Lung (tissue), 11 donors: ENCODE measurements at regions not wholly inside any gene's neighbourhood (a gene's known extent, or its start where the extent isn't known, plus 50 kb on each side); places are given as distances from the start of the nearest gene placed in this dataset.

Experiments
- ATAC-seq: fragments of 200-7000 bp; cut with Tn5 transposase; one replicate; pipeline ENCODE4 v1.9.1; 2020; ENCODE audit warnings: moderate number of reproducible peaks; ENCODE audit not compliant: insufficient read depth, low FRiP score
- DNase-seq, 3 donors: peaks; one replicate each; pipeline ENCODE4 v3.0.0-alpha.2; 2013 to 2017
- H3K27ac ChIP-seq, 2 donors: one replicate each; pipeline ENCODE4 v1.5.1; 2013; ENCODE audit warnings: mild to moderate bottlenecking in 2 of 2, moderate library complexity in 2 of 2, control low read depth in 1 of 2, inconsistent platforms in 1 of 2, low read depth in 1 of 2, low read length in 1 of 2
- H3K27me3 ChIP-seq, 3 donors: one replicate each; pipeline ENCODE4 v1.5.1; 2013; ENCODE audit warnings: low read length in 2 of 3; ENCODE audit not compliant: control insufficient read depth in 3 of 3, insufficient read depth in 3 of 3
- H3K36me3 ChIP-seq, 4 donors: one replicate each; pipeline ENCODE4 v1.5.1; 2013; ENCODE audit warnings: low read length in 4 of 4, mild to moderate bottlenecking in 1 of 4, moderate library complexity in 1 of 4; ENCODE audit not compliant: control insufficient read depth in 4 of 4, insufficient read depth in 4 of 4
- H3K4me1 ChIP-seq, 5 donors: one replicate each; pipeline ENCODE4 v1.5.1; 2013; ENCODE audit warnings: low read length in 5 of 5, mild to moderate bottlenecking in 2 of 5, moderate library complexity in 1 of 5; ENCODE audit not compliant: control insufficient read depth in 5 of 5, insufficient read depth in 5 of 5
- H3K4me3 ChIP-seq: one replicate; pipeline ENCODE4 v1.5.1; 2013; ENCODE audit warnings: mild to moderate bottlenecking, control low read depth, moderate library complexity
- H3K9ac ChIP-seq, 2 donors: one replicate each; pipeline ENCODE4 v1.5.1; 2013; ENCODE audit warnings: low read length in 2 of 2, control low read depth in 1 of 2; ENCODE audit not compliant: insufficient read depth in 1 of 2
- H3K9me3 ChIP-seq, 4 donors: one replicate each; pipeline ENCODE4 v1.5.1; 2013; ENCODE audit warnings: low read length in 3 of 4, mild to moderate bottlenecking in 1 of 4, moderate library complexity in 1 of 4; ENCODE audit not compliant: control insufficient read depth in 4 of 4, insufficient read depth in 3 of 4
- WGBS, 2 donors: extraction: QIAGEN DNeasy Blood & Tissue Kit; methylation state at CpG; one replicate each; pipeline ENCODE4 v1.1.7; 2013; 5-methylcytosine and 5-hydroxymethylcytosine counted together
- TF ChIP-seq, protein P1 (sequence below): IDR thresholded peaks from 2 replicates; pipeline ENCODE4 v1.5.1; 2012; ENCODE audit warnings: mild to moderate bottlenecking; ENCODE audit errors: control extremely low read depth, extremely low read depth
- donor health status: control.
- donor health status: control.
- donor health status: Bipolar disorder and iron deficiency.
- donor health status: healthy.
- donor health status: DM: yes; HTN: yes; CAD: no.

DNA sequence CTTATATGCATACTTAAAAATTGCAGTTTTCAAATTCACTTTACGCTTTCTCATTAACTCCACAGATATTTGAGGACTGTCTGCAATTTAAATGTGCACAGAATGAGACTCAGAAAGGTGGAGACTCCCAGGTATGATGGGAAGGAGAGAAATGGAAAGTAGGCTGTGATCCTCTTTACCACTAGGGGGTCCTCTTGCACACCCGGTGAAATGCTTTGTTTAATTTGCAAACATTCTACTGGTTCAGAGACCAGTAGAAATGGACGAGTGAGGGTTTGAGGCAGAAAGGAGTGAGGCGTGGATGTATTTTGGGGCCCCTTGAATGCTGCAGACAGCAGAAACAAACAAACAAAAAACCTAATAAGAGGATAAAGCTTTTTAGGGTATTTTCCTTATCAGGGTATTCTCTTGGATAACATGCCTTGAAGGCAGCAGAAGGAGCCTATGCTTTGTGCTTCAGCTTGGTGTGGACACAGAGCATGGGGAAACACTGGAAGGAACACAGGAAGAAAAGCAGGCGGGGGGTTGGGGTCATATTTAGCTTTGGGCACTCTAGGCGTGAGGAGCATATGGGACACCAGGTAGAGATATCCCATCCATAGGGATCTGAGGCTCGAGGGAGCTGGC lies 410.1 kb downstream of the DMRT2 start:
- H3K27me3 ChIP-seq: no peaks in the 10 kb centered on the region
- 54 to 56% methylated on average over 7 of the region's 7 CpGs for WGBS, 2 donors
- ATAC-seq: no peak
- no peaks in the 10 kb centered on the region for H3K36me3 ChIP-seq
- H3K4me1 ChIP-seq: peaks cover 0 to 2% (median 0%) of the 10 kb centered on the region in 5 donors
- TF ChIP-seq, protein P1, sequence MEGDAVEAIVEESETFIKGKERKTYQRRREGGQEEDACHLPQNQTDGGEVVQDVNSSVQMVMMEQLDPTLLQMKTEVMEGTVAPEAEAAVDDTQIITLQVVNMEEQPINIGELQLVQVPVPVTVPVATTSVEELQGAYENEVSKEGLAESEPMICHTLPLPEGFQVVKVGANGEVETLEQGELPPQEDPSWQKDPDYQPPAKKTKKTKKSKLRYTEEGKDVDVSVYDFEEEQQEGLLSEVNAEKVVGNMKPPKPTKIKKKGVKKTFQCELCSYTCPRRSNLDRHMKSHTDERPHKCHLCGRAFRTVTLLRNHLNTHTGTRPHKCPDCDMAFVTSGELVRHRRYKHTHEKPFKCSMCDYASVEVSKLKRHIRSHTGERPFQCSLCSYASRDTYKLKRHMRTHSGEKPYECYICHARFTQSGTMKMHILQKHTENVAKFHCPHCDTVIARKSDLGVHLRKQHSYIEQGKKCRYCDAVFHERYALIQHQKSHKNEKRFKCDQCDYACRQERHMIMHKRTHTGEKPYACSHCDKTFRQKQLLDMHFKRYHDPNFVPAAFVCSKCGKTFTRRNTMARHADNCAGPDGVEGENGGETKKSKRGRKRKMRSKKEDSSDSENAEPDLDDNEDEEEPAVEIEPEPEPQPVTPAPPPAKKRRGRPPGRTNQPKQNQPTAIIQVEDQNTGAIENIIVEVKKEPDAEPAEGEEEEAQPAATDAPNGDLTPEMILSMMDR: no peak
- peaks cover 0 to 4% (median 0%) of the 10 kb centered on the region in 4 donors for H3K9me3 ChIP-seq
- H3K4me3 ChIP-seq: no peak overlapping the region
- H3K9ac ChIP-seq: no peak overlapping the region
- peak in 1 of 3 donors; percentile 15 for DNase-seq
- no peak overlapping the region for H3K27ac ChIP-seq

DNA sequence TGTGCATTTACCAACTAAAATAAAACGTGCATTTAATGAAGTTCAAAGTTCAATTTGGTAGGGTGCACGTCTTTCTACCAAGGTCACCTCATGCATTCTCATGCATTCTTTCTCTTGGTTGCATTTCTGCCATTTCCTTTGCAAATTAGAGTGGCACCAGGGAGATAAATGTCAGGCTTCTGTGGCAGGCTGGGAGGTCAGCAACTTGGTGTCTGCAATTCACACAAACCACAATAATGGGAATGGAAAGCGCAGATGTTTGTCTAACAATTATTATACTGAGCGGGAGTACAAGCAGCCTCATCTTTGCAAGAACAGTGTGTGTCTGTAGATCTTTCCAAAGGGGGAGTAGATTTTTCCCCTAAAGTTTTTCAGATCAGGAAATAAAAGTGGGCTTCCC lies 411.7 kb downstream of the DMRT2 start:
- Histone ChIP-seq H3K4me3 (no peak overlapping the region), H3K27me3 (no peaks in the 10 kb centered on the region), H3K9me3 (peaks cover 0 to 6% (median 0%) of the 10 kb centered on the region in 4 donors), H3K36me3 (no peaks in the 10 kb centered on the region), H3K9ac (no peak overlapping the region), H3K27ac (no peak overlapping the region), H3K4me1 (peaks cover 0 to 3% (median 0%) of the 10 kb centered on the region in 5 donors)
- WGBS, 2 donors: 79 to 85% methylated on average over 4 of the region's 4 CpGs
- TF ChIP-seq, protein P1: no peak
- DNase-seq (no peak), ATAC-seq (no peak)

DNA sequence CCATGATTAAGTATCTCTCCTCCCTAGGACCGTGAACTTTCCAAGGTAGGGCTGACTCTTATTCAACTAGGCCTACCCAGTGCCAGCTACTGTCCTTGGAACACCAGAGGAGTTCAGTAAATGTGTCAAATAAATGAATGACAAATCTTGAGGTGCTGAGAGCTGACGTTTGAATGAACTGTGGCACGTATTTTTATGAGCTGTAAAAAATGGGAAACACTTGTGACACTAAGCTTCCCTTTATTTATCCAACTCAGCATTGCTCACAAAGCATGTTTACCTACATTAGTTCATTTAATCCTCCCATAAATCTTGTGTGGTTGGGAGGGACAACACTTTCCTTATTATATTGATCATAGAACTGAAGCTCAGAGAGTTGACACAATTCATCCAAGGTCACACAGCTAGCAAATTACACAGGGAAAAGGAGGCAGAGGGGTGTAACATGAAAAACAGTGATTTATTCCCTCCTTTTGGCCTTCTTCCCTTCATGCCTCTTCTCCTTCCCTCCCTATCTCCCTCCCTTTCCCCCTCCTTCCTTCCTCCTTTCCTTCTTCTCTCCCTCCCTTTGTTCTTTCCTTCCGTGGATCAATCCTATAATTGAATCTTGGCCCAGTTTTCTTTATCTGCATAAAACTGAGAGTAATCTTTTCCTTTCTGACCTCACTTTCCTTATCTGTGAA lies 412.6 kb downstream of the DMRT2 start:
- no peak for ATAC-seq
- Histone ChIP-seq H3K4me1 (peaks cover 0 to 3% (median 0%) of the 10 kb centered on the region in 5 donors), H3K27ac (no peak overlapping the region), H3K9ac (no peak overlapping the region), H3K27me3 (no peaks in the 10 kb centered on the region), H3K9me3 (peaks cover 0 to 6% (median 0%) of the 10 kb centered on the region in 4 donors), H3K36me3 (no peaks in the 10 kb centered on the region), H3K4me3 (no peak overlapping the region)
- TF ChIP-seq, protein P1: no peak
- no peak for DNase-seq
- 67% methylated on average over 4 of the region's 4 CpGs for WGBS, 2 donors
